ENCODE measurements at regions not wholly inside any gene's neighbourhood (a gene's known extent, or its start where the extent isn't known, plus 50 kb on each side); places are given as distances from the start of the nearest gene placed in this dataset.

DNA sequence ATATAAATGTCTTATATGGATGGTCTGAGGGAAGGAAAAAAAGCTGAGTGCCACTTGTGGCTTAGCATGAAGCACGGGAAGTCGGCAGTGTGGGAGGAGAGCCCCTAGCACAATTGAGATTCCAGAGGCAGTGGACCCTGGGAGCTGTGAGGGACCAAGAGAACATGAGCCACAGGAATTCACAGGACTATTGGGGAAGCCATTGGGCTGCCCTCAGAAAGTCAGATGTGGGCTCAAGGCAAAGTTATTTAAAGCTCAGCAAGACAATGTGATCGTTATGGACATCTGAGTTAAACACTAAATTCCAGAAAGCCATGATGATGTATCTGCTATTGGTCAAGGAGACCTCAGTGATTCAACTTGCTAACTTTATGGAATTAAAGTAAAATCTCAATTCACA lies 380.8 kb upstream of the IL12A start:
- no peak for TF ChIP-seq ZFP30 (CRISPR knock-in tag; IDR thresholded peaks at IDR 0.05; ENCODE audit: borderline replicate concordance)
- TF ChIP-seq, protein P1, sequence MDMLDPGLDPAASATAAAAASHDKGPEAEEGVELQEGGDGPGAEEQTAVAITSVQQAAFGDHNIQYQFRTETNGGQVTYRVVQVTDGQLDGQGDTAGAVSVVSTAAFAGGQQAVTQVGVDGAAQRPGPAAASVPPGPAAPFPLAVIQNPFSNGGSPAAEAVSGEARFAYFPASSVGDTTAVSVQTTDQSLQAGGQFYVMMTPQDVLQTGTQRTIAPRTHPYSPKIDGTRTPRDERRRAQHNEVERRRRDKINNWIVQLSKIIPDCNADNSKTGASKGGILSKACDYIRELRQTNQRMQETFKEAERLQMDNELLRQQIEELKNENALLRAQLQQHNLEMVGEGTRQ (CRISPR knock-in tag; IDR thresholded peaks at IDR 0.05): no peak
- no peak for TF ChIP-seq BHLHE40 (IDR thresholded peaks at IDR 0.05; ENCODE audit: low read length)
- TF ChIP-seq EZH2 (IDR thresholded peaks at IDR 0.05; ENCODE audit: borderline replicate concordance, low read depth, low read length): no peak
- TF ChIP-seq, protein P2, sequence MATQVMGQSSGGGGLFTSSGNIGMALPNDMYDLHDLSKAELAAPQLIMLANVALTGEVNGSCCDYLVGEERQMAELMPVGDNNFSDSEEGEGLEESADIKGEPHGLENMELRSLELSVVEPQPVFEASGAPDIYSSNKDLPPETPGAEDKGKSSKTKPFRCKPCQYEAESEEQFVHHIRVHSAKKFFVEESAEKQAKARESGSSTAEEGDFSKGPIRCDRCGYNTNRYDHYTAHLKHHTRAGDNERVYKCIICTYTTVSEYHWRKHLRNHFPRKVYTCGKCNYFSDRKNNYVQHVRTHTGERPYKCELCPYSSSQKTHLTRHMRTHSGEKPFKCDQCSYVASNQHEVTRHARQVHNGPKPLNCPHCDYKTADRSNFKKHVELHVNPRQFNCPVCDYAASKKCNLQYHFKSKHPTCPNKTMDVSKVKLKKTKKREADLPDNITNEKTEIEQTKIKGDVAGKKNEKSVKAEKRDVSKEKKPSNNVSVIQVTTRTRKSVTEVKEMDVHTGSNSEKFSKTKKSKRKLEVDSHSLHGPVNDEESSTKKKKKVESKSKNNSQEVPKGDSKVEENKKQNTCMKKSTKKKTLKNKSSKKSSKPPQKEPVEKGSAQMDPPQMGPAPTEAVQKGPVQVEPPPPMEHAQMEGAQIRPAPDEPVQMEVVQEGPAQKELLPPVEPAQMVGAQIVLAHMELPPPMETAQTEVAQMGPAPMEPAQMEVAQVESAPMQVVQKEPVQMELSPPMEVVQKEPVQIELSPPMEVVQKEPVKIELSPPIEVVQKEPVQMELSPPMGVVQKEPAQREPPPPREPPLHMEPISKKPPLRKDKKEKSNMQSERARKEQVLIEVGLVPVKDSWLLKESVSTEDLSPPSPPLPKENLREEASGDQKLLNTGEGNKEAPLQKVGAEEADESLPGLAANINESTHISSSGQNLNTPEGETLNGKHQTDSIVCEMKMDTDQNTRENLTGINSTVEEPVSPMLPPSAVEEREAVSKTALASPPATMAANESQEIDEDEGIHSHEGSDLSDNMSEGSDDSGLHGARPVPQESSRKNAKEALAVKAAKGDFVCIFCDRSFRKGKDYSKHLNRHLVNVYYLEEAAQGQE (IDR thresholded peaks at IDR 0.05; ENCODE audit: borderline replicate concordance): no peak
- TF ChIP-seq, protein P2 (CRISPR knock-in tag; IDR thresholded peaks at IDR 0.05; ENCODE audit: low read depth): no peak
- TF ChIP-seq, protein P3, sequence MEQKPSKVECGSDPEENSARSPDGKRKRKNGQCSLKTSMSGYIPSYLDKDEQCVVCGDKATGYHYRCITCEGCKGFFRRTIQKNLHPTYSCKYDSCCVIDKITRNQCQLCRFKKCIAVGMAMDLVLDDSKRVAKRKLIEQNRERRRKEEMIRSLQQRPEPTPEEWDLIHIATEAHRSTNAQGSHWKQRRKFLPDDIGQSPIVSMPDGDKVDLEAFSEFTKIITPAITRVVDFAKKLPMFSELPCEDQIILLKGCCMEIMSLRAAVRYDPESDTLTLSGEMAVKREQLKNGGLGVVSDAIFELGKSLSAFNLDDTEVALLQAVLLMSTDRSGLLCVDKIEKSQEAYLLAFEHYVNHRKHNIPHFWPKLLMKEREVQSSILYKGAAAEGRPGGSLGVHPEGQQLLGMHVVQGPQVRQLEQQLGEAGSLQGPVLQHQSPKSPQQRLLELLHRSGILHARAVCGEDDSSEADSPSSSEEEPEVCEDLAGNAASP (IDR thresholded peaks at IDR 0.05): no peak
- TF ChIP-seq ZEB2 (IDR thresholded peaks at IDR 0.05): no peak
- TF ChIP-seq, protein P4, sequence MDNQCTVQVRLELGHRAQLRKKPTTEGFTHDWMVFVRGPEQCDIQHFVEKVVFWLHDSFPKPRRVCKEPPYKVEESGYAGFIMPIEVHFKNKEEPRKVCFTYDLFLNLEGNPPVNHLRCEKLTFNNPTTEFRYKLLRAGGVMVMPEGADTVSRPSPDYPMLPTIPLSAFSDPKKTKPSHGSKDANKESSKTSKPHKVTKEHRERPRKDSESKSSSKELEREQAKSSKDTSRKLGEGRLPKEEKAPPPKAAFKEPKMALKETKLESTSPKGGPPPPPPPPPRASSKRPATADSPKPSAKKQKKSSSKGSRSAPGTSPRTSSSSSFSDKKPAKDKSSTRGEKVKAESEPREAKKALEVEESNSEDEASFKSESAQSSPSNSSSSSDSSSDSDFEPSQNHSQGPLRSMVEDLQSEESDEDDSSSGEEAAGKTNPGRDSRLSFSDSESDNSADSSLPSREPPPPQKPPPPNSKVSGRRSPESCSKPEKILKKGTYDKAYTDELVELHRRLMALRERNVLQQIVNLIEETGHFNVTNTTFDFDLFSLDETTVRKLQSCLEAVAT (IDR thresholded peaks at IDR 0.05): no peak
- no peak for TF ChIP-seq JUN (IDR thresholded peaks at IDR 0.05; ENCODE audit: borderline replicate concordance, low read depth, low read length)
- no peak for TF ChIP-seq JUN (CRISPR knock-in tag; IDR thresholded peaks at IDR 0.05; ENCODE audit: borderline replicate concordance)
- no peak for TF ChIP-seq NFIC (IDR thresholded peaks at IDR 0.05)
